Stimulated activated CD4-positive, alpha-beta T cell treated with anti-CD3 and anti-CD28 coated beads, Interleukin-4, amount 100 ng/mL, for 24 hours (primary cell): ENCODE measurements at regions not wholly inside any gene's neighbourhood (a gene's known extent, or its start where the extent isn't known, plus 50 kb on each side); places are given as distances from the start of the nearest gene placed in this dataset.

Experiments used
- DNase-seq: peaks from one replicate; pipeline ENCODE4 v3.0.0-alpha.2; 2020

GRCh38 chr4:181647396-181648147 lies 595.6 kb upstream of the TENM3 start:
- DNase-seq, result no peak

GRCh38 chr4:181650033-181650825 lies 593.0 kb upstream of the TENM3 start:
- DNase-seq, result no peak

DNA sequence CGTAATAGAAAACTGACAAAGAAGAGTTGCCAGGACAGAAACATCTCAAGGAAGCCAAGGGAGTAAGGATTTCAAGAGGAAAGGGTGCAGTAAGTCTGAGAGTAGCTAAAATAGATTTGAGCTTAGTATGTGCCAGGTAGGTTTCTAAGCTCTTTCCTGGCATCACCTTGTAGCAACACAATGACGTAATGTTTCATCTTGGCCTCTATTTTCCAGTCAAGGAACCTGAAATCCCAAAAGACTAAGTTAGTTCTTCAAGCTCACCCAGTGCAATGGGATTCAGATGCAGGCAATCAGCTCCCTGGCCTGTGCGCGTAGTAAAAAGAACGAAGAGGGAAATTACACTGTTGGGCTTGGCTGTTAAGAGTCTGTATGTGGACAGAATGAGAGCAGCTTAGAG lies 586.5 kb upstream of the TENM3 start:
- no peak for DNase-seq

GRCh38 chr4:181659202-181659601 lies 584.0 kb upstream of the TENM3 start:
- DNase-seq, result no peak

DNA sequence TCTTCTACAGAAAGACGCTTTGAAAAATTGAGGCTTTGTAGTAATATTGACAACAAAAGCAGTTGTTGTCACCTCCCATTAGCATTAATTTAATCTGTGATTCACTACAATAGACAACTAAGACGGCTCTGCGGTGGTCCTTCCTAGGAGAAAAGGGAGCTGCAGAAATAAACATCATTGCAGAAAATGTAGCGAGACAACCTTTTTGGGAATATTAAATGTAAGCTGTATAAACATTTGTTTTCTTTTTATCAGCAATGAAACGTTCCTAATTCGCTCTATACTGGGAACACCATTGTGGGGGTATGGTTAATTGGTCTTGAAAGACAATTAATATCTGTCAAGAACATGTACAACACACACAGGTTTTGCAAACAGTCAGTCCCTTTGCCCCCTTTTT lies 583.3 kb upstream of the TENM3 start:
- no peak for DNase-seq

DNA sequence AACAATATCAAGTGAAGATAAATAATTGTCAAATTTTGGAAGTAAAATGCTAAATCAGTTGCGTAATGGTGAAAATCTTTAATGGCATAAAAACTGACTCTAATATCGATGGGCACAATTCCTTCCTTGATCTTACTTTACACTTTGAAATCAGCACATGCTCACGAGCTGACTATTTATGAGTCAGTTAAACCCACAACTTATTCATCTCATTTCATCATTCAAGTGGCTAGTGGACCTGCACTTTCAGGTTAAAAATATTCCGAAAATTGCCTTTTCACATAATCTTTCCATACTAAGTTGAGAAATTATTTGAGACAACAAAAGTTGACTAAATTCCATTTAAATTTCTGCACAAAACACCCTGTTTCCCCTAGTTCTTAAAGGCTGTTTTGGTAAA lies 582.1 kb upstream of the TENM3 start:
- no peak for DNase-seq

DNA sequence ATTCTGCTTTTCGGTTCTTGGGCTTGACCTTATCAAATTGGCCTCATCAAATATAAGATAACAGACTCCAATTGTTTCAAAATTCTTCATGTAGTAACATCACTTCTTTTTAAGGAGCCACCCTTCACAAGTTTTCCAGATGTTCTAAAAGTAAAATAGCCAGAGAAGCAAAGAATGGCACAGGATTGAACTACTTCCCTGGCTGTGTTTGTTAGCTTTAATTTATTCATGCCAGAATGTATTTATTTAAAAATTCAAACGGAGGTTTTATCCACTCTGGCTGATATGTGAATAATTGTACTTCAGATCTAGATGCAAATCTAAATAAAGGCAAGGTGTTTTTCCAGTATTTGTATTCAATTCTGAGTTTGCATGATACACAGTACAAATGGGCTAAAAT lies 581.3 kb upstream of the TENM3 start:
- DNase-seq, result no peak

DNA sequence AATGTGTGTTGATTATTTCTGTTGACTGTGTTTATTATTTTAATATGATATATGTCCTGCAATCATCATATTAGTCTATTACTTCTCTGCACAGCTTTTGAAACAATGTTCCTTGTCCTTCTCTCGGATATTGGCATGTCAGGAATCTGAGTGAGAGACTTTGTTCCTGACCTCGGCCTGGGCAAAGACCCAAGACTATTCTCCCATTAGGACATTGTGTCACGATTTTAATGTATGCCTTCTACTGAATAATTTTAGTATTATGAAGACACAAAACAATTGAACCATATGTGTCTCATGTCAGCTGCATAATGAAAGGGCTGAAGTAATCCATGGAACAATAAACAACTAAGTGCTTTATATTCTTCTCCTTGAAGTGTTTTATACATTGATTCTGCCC lies 580.8 kb upstream of the TENM3 start:
- DNase-seq, result no peak

DNA sequence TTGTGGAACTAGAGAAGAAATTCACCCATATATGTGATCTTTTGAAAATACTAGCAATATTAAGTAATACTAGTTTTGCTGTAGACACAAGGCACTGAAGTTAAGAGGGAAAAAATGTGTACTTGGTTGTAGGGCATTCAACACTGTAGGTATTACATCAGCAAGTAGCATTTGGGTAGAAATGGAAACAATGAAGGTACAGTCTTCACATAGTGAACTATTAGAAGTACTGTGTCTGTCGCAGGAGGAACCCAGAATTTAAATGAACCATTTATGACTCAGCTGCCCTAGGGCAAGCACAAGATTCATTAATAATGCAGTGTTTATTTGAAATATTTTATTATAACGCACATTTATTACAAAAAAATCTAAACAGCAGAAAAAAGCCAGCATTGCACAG lies 572.7 kb upstream of the TENM3 start:
- no peak for DNase-seq

GRCh38 chr4:181671672-181672071 lies 571.5 kb upstream of the TENM3 start:
- DNase-seq, result no peak

GRCh38 chr4:181672751-181673150 lies 570.5 kb upstream of the TENM3 start:
- DNase-seq, result no peak

GRCh38 chr4:181674315-181674875 lies 568.8 kb upstream of the TENM3 start:
- no peak for DNase-seq

GRCh38 chr4:181676546-181676945 lies 566.7 kb upstream of the TENM3 start:
- no peak for DNase-seq

DNA sequence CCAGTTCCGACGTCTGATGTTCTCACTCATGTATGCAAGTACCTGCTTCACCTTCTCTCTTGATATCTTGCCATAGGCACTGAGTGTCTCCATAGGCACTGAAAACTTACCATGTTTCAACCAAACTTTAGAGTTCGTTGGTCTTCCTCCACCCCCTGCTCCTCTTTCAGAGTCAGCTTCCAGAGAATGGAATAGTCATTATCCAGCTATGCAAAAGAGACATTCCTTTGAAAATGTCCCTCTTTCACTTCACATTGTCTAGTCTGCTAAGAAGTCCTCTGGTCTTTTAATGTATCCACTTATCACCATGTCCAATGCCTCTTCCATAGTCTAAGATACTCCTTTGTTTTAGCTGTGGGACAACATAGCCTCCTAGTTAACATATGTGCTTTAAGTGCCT lies 566.0 kb upstream of the TENM3 start:
- no peak for DNase-seq

DNA sequence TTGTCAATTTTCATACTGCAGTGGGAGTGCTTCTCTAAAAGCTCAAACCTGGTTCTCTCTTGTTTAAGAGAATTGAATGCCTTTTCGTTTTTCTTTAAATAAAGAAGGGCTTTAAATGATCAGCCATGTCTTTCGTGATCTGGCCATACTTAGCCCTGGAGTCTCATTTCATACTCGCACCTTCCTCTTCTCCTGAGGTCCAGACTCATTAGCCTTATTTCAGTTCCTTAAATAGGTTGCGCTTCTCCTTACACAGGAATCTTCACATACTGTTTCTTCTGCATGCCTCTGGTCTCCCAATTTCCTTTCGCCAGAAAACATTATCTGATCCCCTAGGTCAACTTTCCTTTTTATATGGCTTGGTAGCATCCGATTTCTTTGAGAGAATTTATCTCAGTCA lies 565.6 kb upstream of the TENM3 start:
- DNase-seq, result no peak

- no peak for DNase-seq
Measured at GRCh38 chr4:181679754-181680153, 563.4 kb upstream of the TENM3 start.

DNA sequence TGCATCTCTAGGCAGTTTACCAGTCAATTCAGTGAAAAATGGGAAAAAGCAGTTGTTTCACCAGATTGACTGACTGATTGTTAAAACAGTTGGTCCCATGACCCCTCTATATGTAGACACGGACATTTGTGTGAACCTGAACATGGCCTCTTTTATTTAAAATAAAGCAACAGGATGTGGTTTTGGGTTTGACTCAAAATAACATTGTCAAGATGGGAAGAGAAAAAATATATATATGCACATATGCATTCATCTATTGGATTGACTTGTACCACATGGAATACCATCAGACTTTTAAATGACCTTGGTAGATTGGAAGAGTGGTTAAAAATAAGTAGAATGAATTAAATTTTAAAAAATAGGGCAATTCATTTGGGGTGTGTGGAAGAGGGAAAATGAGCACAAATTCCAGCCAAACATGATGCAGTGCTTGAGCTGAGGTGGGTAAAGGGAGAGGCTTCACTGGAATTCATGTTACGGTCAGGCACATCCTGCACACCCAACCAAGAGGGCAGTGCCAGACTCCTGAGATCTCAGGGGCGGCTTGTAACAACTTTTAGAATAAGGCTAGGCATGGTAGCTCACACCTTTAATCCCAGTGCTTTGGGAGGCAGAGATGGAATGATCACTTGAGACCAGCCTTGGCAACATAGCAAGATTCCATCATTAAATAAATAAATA lies 560.7 kb upstream of the TENM3 start:
- DNase-seq, result no peak

- no peak for DNase-seq
Measured at GRCh38 chr4:181684310-181684709, 558.9 kb upstream of the TENM3 start.

DNA sequence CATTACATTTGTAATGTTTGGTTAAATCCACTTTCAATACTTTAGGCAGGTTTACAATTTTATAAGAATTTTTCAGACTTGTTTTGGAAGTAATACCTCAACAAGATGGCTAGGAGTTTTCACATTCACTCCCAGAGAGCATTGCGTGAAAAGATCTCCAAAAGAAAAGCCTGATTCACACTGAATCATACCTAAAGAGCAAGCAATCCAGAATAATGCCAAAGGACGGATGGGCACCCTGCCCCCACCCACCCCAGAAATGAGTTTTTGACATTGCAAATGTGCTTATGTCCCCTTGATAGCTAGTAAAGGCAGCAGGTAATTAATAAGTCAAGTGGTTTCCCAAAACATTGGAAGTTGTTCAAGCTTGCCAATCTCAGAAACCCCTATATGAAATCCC lies 557.7 kb upstream of the TENM3 start:
- no peak for DNase-seq

GRCh38 chr4:181685911-181686310 lies 557.3 kb upstream of the TENM3 start:
- DNase-seq, result no peak

DNA sequence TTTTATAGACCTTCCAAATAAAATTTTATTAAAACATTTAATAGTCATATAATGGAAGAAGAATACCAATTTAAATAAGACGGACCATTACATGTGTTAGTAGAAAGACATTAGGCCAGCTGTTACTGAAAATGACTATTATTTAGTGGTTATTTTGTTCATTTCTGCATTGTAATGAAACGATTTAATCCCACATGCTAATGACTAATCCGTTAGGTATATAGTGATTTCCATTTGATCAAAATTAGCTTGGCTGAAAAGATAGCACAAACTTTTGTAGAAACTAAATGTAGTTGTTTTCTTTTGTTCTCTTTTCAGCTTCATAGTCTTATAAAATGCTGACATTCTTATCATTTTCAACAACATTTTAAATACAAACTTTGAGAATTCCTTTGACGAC lies 556.1 kb upstream of the TENM3 start:
- DNase-seq, result no peak

DNA sequence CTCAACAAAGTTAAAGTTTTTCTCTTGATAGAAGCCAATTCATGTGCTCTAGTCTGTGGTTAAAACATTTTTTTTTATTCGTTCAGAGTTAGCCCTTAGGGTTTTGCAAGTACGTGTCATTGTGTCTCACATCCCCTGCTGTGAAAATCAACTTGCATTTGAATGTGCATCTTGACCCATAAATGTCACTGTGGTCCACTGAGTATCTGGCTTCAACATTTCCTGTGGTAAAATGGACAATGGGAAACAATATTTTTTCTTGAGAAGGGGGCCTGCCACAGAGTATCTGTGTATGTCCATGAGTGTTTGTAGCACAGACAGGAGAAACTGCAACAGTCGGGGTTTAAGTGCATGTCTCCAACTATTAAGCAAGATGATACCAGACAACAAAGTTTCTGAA lies 554.8 kb upstream of the TENM3 start:
- DNase-seq, result no peak

DNA sequence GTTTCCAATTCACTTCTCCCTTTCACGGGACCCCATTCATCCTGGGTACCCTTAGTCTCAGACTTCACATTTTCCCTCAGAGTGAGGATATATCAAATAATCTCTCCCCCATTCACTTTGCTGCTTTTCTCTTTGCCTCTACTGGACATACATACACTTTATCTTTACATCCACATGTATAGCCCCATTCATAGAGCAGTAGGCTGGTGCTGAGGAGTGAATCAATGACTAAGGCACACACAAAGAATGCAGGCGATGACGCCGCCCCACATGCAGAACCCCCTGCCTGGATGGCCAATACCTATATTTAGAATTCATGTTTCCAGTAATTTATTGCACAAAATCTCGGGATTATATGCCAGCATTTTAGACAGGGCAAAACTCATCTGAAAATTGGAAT lies 554.3 kb upstream of the TENM3 start:
- no peak for DNase-seq

- no peak for DNase-seq
Measured at GRCh38 chr4:181690498-181690897, 552.7 kb upstream of the TENM3 start.
